HEK293 (cell line): ENCODE measurements at regions not wholly inside any gene's neighbourhood (a gene's known extent, or its start where the extent isn't known, plus 50 kb on each side); places are given as distances from the start of the nearest gene placed in this dataset.

Experiments
- GLI2 ChIP-seq: fragments of 450-650 bp; formaldehyde crosslinking; IDR thresholded peaks from 2 replicates; pipeline ENCODE4; 2017; ENCODE audit warnings: missing biosample characterization, missing genetic modification characterization, low read depth, borderline replicate concordance
- YY2 ChIP-seq: fragments of 450-650 bp; formaldehyde crosslinking; IDR thresholded peaks from 2 replicates; pipeline ENCODE4 v1.5.1; 2016; ENCODE audit warnings: missing biosample characterization, missing genetic modification characterization
- ZNF146 ChIP-seq: fragments of 450-650 bp; formaldehyde crosslinking; IDR thresholded peaks from 2 replicates; pipeline ENCODE4 v1.5.1; 2016; ENCODE audit warnings: missing biosample characterization, missing genetic modification characterization
- ZNF175 ChIP-seq: fragments of 450-650 bp; formaldehyde crosslinking; IDR thresholded peaks from 2 replicates; pipeline ENCODE4 v1.5.1; 2016; ENCODE audit warnings: missing biosample characterization, missing genetic modification characterization
- ZNF302 ChIP-seq: fragments of 450-650 bp; formaldehyde crosslinking; IDR thresholded peaks from 2 replicates; pipeline ENCODE4 v1.5.1; 2016; ENCODE audit warnings: missing biosample characterization, missing genetic modification characterization, low read depth
- ZNF350 ChIP-seq: fragments of 450-650 bp; formaldehyde crosslinking; IDR thresholded peaks from 2 replicates; pipeline ENCODE4 v1.5.0; 2017; ENCODE audit warnings: missing biosample characterization, mild to moderate bottlenecking, missing genetic modification characterization
- ZNF449 ChIP-seq: fragments of 450-650 bp; formaldehyde crosslinking; IDR thresholded peaks from 2 replicates; pipeline ENCODE4 v1.5.1; 2017; ENCODE audit warnings: missing biosample characterization, mild to moderate bottlenecking, missing genetic modification characterization, moderate library complexity
- ZNF792 ChIP-seq: fragments of 450-650 bp; formaldehyde crosslinking; IDR thresholded peaks from 2 replicates; pipeline ENCODE4 v1.5.1; 2016; ENCODE audit warnings: missing biosample characterization, missing genetic modification characterization
- ZSCAN23 ChIP-seq: fragments of 450-650 bp; formaldehyde crosslinking; IDR thresholded peaks from 2 replicates; pipeline ENCODE4 v1.5.1; 2016; ENCODE audit warnings: missing biosample characterization, missing genetic modification characterization
- TF ChIP-seq, protein P1 (sequence below): fragments of 450-650 bp; formaldehyde crosslinking; IDR thresholded peaks from 2 replicates; pipeline ENCODE4 v1.5.1; 2016; ENCODE audit warnings: missing biosample characterization, missing genetic modification characterization
- TF ChIP-seq, protein P2 (sequence below): fragments of 450-650 bp; formaldehyde crosslinking; IDR thresholded peaks from 2 replicates; pipeline ENCODE4 v1.5.1; 2016; ENCODE audit warnings: missing biosample characterization, missing genetic modification characterization

DNA sequence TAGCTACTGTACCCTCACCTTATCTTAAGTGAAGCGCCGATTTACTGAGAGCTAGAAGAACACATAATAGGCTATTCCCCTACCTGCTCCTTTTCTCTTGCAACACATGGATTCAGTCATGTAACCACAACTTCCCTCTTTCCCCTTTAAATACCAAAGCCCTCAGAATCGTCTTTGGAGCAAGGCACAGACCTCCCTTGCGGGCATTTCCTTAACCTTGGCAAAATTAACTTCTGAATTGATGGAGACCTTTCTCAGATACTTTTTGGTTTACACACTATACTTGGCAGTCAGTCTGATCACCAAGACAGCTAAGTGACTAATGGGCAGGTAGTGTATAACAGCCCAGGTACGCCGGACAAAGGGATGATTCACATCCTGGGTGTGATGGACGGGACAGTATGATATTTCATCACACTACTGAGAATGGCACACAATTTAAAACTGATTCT is 72.7 kb upstream of the SEC61G start:
- TF ChIP-seq, protein P1, sequence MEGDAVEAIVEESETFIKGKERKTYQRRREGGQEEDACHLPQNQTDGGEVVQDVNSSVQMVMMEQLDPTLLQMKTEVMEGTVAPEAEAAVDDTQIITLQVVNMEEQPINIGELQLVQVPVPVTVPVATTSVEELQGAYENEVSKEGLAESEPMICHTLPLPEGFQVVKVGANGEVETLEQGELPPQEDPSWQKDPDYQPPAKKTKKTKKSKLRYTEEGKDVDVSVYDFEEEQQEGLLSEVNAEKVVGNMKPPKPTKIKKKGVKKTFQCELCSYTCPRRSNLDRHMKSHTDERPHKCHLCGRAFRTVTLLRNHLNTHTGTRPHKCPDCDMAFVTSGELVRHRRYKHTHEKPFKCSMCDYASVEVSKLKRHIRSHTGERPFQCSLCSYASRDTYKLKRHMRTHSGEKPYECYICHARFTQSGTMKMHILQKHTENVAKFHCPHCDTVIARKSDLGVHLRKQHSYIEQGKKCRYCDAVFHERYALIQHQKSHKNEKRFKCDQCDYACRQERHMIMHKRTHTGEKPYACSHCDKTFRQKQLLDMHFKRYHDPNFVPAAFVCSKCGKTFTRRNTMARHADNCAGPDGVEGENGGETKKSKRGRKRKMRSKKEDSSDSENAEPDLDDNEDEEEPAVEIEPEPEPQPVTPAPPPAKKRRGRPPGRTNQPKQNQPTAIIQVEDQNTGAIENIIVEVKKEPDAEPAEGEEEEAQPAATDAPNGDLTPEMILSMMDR (tag by site-specific recombination), result no peak
- no peak for TF ChIP-seq ZNF302 (tag by site-specific recombination)
- no peak for TF ChIP-seq GLI2
- TF ChIP-seq ZNF449 (tag by site-specific recombination), result no peak
- no peak for TF ChIP-seq YY2 (tag by site-specific recombination)
- TF ChIP-seq ZNF792, result no peak
- TF ChIP-seq, protein P2, sequence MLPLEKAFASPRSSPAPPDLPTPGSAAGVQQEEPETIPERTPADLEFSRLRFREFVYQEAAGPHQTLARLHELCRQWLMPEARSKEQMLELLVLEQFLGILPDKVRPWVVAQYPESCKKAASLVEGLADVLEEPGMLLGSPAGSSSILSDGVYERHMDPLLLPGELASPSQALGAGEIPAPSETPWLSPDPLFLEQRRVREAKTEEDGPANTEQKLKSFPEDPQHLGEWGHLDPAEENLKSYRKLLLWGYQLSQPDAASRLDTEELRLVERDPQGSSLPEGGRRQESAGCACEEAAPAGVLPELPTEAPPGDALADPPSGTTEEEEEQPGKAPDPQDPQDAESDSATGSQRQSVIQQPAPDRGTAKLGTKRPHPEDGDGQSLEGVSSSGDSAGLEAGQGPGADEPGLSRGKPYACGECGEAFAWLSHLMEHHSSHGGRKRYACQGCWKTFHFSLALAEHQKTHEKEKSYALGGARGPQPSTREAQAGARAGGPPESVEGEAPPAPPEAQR, result no peak
- TF ChIP-seq ZNF350 (tag by site-specific recombination), result no peak
- no peak for TF ChIP-seq ZNF146 (tag by site-specific recombination)
- TF ChIP-seq ZSCAN23 (tag by site-specific recombination), result no peak
- TF ChIP-seq ZNF175, result no peak
